NCI-H1694 treated with DMSO at 0.1 percent for 48 hours (cell line): ENCODE measurements at regions not wholly inside any gene's neighbourhood (a gene's known extent, or its start where the extent isn't known, plus 50 kb on each side); places are given as distances from the start of the nearest gene placed in this dataset.

Experiments used
- DNase-seq: peaks from one replicate; lab custom pipeline; 2025; lab: John Stamatoyannopoulos, UW

DNA sequence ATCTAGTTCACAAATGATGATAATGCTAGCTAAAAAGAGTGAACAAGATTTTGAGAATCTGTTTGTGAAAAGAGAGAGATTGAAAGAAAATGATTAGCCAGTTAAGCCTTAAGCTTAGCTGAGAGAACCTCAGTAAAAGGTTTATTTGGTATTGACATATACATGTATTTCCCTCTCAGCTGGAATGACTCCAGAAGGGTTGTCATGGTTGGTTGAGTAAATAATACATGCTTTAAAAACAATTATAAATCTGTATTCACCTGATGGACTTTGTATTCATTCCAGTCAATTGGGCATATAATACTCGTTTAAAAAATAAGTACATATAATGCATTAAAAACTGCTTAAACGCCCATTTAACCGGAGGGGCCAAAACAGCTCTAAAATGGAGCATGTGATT, 181.4 kb downstream of the GRB14 start:
- DNase-seq: no peak

DNA sequence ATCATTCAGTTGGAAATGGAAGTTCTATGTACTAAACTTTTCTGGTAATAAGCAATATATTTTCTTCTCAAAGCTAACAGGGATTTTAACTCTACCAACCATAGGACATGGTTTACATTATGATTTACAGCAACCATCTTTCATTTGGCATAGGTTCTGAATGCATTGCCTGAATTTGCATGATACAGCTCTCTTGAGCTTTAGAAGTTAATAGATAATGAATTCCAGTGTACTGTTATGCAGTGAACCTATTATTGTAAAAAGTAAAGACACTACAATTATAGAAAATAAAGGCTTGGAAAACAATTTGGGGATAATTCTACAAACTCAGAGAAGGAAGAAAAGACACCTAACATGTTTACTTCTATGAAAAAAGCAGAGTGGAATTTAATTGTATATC, 182.0 kb downstream of the GRB14 start:
- DNase-seq: no peak

GRCh38 chr2:164438490-164439205, 182.6 kb downstream of the GRB14 start:
- no peak for DNase-seq

DNA sequence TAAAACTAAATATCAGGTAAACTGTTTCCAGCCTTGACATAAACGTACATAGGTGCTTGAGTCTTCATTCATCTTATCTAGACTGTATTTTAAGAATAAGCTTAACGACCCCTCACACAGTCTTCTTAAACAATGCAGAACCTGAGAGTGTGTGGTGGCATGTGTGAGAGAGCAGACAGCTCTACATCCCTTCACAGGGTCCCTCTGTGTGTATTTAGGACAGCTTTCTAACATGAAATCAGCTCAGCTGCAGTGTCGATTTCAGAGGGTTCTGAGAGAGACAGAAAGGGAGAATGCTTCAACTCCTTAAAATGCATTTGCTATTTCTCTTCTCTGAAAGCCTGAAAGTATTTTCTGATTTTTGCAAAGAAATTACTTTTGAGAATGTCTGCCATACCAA, 185.2 kb downstream of the GRB14 start:
- no peak for DNase-seq

GRCh38 chr2:164430166-164430783, 191.0 kb downstream of the GRB14 start:
- peak; percentile 33 for DNase-seq

DNA sequence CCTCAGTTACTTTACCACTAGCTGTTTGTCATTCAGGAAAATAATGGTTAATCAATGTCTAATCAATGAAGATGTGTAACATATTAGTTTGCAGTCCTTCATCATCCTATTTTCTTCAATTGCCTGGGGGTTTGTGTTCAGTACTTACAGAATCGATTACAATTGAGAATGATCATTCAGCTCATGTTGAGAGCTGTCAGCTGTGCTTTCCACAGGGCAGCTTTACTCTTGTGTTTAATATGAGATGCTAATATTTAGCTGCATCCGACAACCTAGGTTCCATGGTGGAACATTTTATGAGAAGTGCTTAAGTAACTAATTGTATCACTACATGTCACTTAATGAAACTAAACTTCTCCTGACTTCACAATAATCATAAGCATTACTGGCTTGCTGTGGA, 191.9 kb downstream of the GRB14 start:
- no peak for DNase-seq

DNA sequence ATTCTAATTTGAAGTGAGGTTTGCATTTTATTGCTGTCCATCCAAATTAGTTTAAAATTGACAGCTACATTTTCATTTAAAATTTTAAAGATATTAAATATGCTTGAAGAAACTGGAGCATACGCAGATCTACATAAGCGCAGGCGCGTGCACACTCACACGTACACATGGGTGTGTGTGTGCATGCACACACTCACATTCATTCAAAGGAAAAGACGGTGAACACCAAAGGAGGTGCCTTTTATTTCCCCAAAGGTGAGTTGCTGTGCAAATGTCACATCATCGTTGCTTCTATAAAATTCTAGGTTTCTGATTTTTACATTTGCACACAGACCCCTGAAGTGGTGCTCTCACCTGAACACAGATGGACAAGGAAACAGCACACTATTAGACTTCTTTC, 194.2 kb downstream of the GRB14 start:
- DNase-seq: no peak

GRCh38 chr2:164420787-164421186, 200.5 kb downstream of the GRB14 start:
- no peak for DNase-seq

- no peak for DNase-seq
Observed at GRCh38 chr2:164412831-164413230, 208.5 kb downstream of the GRB14 start.

- no peak for DNase-seq
Observed at GRCh38 chr2:164389411-164389810, 231.9 kb downstream of the GRB14 start.

GRCh38 chr2:164388511-164388910, 232.8 kb downstream of the GRB14 start:
- DNase-seq: no peak

DNA sequence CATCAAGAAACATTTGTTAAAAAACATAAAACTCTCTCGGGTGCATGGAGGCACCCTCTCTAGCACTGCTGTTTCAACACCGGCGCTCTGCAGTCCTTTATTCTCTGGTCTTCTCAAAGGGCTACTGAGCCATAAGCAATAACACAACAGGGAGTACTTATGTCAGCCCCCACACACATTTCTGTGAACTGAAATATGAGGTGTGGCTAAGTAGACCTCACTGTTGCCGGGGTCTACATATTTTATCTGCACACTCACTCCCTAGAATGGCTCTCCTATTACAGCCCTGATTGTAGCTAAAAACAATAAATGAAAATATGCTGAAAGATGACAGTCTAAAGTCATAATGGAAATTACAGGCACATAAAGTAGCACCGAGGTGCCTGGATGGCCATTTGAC, 235.1 kb downstream of the GRB14 start:
- no peak for DNase-seq

DNA sequence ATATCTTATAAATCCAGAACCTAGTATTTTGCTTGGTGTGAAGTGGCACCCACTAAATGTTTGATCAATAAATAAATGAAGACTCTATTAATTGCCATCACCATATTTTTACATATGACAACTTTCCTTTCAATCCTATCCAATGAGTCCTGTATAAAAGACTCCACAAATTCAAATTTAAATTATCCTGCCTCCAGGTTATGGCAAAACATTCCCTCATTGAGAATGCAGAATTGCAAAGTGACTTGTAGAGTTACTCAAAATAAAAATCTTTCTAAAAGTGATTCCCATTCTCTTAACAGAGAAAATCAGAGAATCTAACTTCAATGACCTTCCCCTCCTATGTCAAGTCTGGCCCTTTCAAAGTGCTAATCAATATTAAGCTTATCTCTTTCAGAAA, 236.8 kb downstream of the GRB14 start:
- DNase-seq: no peak

GRCh38 chr2:164371916-164372315, 249.4 kb downstream of the GRB14 start:
- no peak for DNase-seq

GRCh38 chr2:164369366-164369765, 251.9 kb downstream of the GRB14 start:
- DNase-seq: no peak

- no peak for DNase-seq
Observed at GRCh38 chr2:164368896-164369295, 252.4 kb downstream of the GRB14 start.

DNA sequence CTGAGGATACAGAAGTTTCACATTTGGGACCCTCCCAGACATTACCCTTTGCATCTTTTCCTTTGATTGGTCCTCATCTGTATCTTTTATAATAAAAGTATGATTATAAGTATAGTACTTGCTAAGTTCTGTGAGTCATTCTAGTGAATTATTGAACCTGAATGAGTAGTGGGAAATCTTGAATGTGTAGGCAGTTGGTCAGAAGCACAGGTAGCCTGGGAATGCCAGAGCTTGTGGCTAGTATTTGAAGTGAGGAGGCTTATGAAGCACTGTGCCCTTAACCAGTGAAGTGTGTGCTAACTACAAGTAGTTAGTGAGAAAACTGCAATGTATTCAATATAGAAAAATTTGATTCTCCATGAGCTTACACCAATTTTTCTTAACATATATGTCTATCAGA, 257.6 kb downstream of the GRB14 start:
- no peak for DNase-seq

GRCh38 chr2:164351536-164351935, 269.7 kb downstream of the GRB14 start:
- no peak for DNase-seq

DNA sequence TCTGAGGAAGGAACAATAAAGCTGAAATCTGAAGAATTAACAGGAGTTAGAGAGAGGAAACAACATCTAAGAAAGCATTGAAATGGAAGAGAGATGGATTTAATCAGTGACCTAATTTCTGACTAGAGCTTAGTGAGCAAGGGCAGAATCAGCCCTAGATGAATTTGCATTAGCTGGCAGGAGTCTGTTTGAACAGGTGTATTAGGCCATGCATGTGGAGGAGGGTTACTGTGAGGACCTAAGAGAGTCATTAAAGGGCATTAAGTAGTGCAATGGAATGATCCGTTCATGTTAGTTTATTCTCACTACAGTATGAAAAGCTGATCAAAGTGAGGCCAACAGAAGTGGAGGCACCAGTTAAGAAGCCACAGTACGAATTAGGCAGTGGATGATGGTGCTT, 285.3 kb downstream of the GRB14 start:
- DNase-seq: no peak

DNA sequence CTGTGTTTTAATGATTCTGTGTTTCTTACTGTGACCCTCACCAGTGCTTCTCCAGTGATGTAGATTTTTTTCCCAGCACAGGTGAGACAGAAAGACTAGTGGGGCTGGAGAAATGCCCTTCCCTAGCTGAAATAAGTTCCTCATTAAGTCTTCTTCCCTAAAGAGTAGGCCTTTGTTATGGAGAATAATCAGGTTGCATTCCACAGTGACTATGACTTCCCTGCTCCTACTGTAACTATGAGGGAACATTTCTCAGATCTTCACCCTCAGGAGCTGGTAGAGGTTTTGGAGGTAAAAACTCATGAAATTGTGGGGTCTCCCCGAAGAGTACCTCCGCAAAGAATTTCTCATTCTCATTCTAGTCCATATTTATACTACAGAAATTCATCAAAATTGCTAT, 286.2 kb downstream of the GRB14 start:
- DNase-seq: no peak

GRCh38 chr2:164328310-164328709, 293.0 kb downstream of the GRB14 start:
- no peak for DNase-seq

DNA sequence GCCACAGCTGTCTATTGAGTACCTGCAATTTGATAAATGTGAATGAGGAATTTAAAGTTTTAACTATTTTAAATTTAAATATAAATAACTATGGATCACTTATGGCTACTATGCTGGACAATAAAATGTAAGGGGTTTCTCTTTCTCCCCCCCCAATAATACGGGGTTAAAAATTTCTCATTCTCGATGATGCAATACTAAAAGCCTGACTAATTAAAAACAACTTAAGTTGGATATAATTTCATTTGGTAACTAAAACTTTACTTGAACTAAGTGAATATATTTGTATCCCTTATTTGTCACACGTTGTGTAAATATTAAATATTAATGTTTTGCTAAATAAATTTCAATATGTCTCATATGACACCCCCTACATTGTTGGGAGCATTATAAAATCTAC, 297.3 kb downstream of the GRB14 start:
- no peak for DNase-seq

DNA sequence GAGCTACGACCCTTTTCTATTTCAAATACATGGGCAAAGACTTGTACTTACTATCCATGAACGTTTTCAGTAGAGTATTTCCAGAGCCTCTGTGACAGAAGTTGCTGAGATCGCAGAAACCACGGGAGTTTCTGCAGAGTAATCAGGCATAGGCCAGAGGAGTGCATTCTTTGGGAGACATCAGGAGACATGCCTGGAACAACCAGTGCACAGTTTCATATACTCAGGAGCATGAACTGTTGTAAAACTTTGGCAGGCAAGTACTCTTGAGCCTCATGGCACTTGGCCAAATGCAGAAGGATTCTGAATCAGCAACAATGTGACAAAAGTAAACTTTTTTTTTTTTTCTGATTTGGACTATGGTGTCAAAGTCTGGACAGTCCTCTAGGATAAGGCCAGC, 307.1 kb downstream of the GRB14 start:
- peak; percentile 34 for DNase-seq

DNA sequence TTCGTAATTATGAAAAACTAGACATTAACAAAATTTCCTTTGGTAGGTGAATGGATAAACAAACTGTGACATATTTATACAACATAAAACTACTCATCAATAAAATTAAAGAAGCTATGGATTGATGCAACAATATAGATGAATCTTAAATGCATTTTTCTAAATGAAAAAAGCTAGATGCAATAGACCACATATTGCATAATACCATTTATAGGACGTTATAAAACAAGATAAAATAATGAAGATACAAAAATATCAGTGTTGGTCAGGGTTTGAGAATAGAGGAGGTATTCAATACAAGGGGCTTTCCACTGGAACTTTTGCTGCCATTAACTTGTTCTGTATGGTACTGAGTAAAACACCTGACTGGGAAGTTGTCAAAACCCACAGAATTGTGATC, 314.4 kb downstream of the GRB14 start:
- DNase-seq: no peak
